IPS-18a (cell line): ENCODE measurements at regions not wholly inside any gene's neighbourhood (a gene's known extent, or its start where the extent isn't known, plus 50 kb on each side); places are given as distances from the start of the nearest gene placed in this dataset.
"Not testable (repeated sequence)": the region's sequence is repeated elsewhere in the genome, so short reads cannot be mapped to it uniquely, and the experiment has no call there.

ENCODE experiments used
- H3K27ac ChIP-seq: one replicate; pipeline ENCODE4 v1.5.1; 2013; ENCODE audit warnings: low read length
- H3K27me3 ChIP-seq: one replicate; pipeline ENCODE4 v1.6.1; 2013; ENCODE audit warnings: mild to moderate bottlenecking, low read length; ENCODE audit not compliant: control insufficient read depth, insufficient read depth
- H3K36me3 ChIP-seq: one replicate; pipeline ENCODE4 v1.6.1; 2013; ENCODE audit warnings: low read depth, low read length; ENCODE audit not compliant: control insufficient read depth
- H3K4me1 ChIP-seq: one replicate; pipeline ENCODE4 v1.6.1; 2013; ENCODE audit warnings: low read depth, low read length; ENCODE audit not compliant: control insufficient read depth
- H3K4me3 ChIP-seq: one replicate; pipeline ENCODE4 v1.5.1; 2013; ENCODE audit warnings: low read length
- H3K9ac ChIP-seq: one replicate; pipeline ENCODE4 v1.6.1; 2013; ENCODE audit warnings: mild to moderate bottlenecking, low read length, moderate library complexity
- H3K9me3 ChIP-seq: one replicate; pipeline ENCODE4 v1.6.1; 2013; ENCODE audit warnings: low read depth, low read length; ENCODE audit not compliant: control insufficient read depth

DNA sequence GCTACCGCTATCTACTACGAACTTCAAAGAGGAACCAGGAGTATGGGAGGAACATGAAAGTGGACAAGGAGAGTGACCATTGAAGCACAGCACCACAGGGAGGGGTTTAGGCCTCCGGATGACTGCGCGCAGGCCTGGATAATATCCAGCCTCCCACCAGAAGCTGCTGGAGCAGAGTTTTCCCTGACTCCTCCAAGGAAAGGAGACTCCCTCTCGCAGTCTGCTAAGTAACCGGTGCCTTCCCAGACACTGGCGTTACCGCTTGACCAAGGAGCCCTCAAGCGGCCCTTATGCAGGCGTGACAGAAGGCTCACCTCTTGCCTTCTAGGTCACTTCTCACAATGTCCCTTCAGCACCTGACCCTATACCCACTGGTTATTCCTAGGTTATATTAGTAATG, 64.2 kb upstream of the BTG3 start:
- not testable (repeated sequence) for H3K27ac ChIP-seq, H3K9ac ChIP-seq, H3K4me3 ChIP-seq, H3K36me3 ChIP-seq, H3K27me3 ChIP-seq, H3K9me3 ChIP-seq
- peaks cover 18% of the 10 kb centered on the region for H3K4me1 ChIP-seq

DNA sequence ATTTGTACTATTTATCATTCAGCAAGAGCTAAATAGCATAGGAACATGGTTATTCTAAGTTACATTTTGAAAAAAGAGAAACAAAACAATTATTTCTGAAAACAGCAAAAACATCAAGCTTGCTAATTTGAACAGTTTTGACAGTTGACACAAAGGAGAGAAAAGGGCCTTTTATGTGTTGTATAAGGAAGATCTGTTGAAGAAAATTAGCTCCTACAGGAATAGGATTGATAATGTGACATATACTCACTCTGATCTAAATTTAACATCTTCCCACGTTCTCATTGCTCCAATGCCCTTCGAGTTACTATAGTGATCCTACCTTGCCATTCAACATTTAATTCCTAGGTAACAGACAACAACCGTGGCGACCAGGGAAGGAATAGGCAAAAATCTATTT, 61.4 kb upstream of the BTG3 start:
- Histone ChIP-seq H3K27me3 (peaks cover 36% of the 10 kb centered on the region), H3K4me3 (no peak overlapping the region), H3K9me3 (no peaks in the 10 kb centered on the region), H3K9ac (no peak overlapping the region), H3K36me3 (no peaks in the 10 kb centered on the region), H3K27ac (no peak overlapping the region), H3K4me1 (peaks cover 18% of the 10 kb centered on the region)

DNA sequence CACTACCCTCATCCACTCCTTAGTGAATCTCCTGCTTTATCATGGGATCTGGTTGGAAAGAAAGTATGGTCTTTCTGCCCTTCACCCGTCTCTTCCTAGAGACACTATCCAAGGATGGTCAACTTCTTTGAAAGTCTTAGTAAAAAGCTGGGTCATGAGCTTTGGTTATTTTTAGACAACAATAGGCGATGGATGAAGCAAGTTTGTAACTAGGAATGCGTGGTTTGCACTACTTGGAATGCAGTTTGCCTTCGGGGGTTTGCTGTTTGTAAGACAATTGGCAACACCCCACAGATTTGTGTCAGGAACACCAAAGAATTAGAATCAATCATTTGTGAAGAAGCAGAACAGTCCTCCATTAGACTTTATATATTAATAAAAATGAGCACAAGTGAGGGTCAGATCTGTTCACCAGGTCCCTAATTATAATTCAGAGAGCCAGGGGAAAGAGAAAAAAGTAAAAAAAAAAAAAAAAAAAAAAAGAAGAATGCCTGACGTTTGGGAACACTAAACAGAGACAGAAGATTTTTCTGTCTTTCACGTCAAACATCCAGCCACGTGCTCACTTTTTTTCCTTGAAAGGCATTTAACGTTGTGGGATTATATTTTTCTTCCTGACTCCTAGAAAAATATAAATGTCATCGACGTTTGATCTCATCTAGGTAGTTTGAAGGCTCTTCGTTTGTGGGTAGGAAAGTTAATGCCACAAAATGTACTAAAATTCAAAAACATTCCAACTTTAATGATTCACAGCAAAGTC, 60.7 kb upstream of the BTG3 start:
- H3K9ac ChIP-seq: no peak overlapping the region
- H3K27ac ChIP-seq: no peak overlapping the region
- H3K4me1 ChIP-seq: peaks cover 20% of the 10 kb centered on the region
- no peaks in the 10 kb centered on the region for H3K36me3 ChIP-seq
- H3K4me3 ChIP-seq: no peak overlapping the region
- no peaks in the 10 kb centered on the region for H3K9me3 ChIP-seq
- peaks cover 43% of the 10 kb centered on the region for H3K27me3 ChIP-seq

DNA sequence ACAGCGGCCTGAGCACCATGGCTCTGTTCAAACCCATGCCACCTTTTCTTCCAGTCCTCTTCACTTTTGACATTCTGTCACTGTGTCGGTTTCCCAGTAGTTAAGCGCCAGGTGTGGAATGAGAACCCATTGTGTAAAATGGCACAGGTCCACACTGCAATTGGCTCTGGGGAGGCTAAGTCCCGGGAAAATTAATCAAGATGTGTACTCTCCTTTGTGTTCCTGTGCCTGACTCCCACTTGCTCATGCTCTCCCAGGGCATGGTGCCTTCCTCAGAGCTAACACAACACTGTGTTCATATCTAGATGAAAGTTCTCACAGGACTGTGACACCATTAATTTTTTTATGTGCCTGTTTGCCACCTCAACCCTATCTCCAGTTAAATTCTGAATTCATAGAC, 59.0 kb upstream of the BTG3 start:
- Histone ChIP-seq H3K4me3 (no peak overlapping the region), H3K36me3 (no peaks in the 10 kb centered on the region), H3K27ac (no peak overlapping the region), H3K9ac (no peak overlapping the region), H3K9me3 (no peaks in the 10 kb centered on the region), H3K4me1 (peaks cover 26% of the 10 kb centered on the region), H3K27me3 (peaks cover 58% of the 10 kb centered on the region)

DNA sequence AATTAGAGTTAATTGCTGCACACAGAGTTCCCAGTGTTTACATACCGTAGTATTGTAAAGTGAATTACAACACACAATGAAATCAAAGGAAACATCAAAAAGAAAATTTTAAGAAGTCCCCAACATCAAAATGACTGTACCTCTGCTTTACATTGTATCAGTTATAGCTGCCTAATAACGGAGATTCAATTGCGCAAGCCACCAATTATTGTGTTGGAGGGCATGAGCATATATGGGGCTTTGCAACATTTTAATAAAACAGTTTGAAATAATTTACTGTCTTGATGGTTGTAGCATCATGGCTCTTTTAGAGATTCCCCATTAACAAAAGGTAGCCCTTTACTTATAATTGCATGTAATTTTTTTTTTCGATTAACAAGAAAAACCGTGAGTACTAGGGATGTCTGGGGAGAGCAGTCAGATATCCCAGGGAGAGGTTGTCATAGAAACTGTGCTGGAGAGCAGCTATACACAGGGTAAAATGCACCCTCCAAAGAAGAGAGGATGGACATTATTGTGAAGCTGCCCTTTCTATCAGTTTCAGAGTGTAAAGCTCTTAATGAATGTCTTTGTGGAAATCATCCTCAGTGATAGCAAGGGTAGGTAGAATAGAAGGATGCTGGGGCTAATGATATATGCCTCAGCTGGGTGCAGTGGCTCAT, 55.9 kb upstream of the BTG3 start:
- Histone ChIP-seq H3K4me1 (peaks cover 17% of the 10 kb centered on the region), H3K4me3 (no peak overlapping the region), H3K9me3 (no peaks in the 10 kb centered on the region), H3K27me3 (peaks cover 76% of the 10 kb centered on the region), H3K36me3 (no peaks in the 10 kb centered on the region), H3K9ac (no peak overlapping the region), H3K27ac (no peak overlapping the region)

DNA sequence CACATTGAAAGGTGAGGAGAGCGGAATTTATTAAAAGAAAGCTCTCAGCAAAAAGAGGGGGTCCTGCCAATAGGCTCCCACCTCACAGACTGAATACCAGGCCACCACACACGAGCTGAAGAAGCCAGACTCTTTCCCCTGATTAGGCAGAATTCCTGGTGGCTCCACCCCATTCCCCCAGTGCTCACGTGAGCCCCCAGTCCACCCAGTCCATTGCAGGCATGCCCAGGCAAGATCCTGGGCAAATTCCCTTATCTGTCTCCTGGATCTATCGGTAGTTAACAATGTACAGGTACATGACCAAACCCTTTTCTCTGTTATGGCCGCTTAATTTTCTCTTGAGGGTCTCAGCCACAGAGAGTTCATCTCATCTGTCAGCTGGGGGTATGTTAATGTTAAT, 54.6 kb upstream of the BTG3 start:
- Histone ChIP-seq H3K4me1 (peaks cover 8% of the 10 kb centered on the region), H3K27me3 (peaks cover 67% of the 10 kb centered on the region), H3K4me3 (no peak overlapping the region), H3K36me3 (no peaks in the 10 kb centered on the region), H3K9ac (no peak overlapping the region), H3K9me3 (no peaks in the 10 kb centered on the region), H3K27ac (no peak overlapping the region)
